ENCODE measurements at regions not wholly inside any gene's neighbourhood (a gene's known extent, or its start where the extent isn't known, plus 50 kb on each side); places are given as distances from the start of the nearest gene placed in this dataset.

- Mint-ChIP-seq H3K4me3 (ENCODE audit: unreplicated experiment) (no peak overlapping the region), H3K9me3 (ENCODE audit: unreplicated experiment) (no peaks in the 10 kb centered on the region), H3K36me3 (ENCODE audit: insufficient read depth, unreplicated experiment) (no peaks in the 10 kb centered on the region), H3K27me3 (ENCODE audit: insufficient read depth, unreplicated experiment) (peaks cover 10% of the 10 kb centered on the region), H3K27ac (ENCODE audit: unreplicated experiment) (no peak overlapping the region), H3K4me1 (ENCODE audit: low read depth, unreplicated experiment) (no peaks in the 10 kb centered on the region)
- no TSS peak for BruUV-seq (replicated peaks)
- H3K27me3 ChIP-seq (replicated peaks; ENCODE audit: control insufficient read depth, insufficient read depth, low read length), result no peaks in the 10 kb centered on the region
- no peaks in the 10 kb centered on the region for H3K9me3 ChIP-seq
- ChIA-PET CTCF (no interaction called here), POLR2A (no interaction called here)
- DNase-seq, result no peak
- no peak for TF ChIP-seq CTCF (IDR thresholded peaks at IDR 0.05; ENCODE audit: insufficient read depth in 1 of 2, low read depth in 1 of 2, low read length in 1 of 2, severe bottlenecking in 1 of 2, unreplicated experiment in 1 of 2)
- no peaks in the 10 kb centered on the region for H3K4me1 ChIP-seq
- intact Hi-C loops (cut with micrococcal nuclease; ENCODE audit: unreplicated experiment), result no loop called here
- H3K4me3 ChIP-seq (ENCODE audit: low read depth, low read length), result no peak overlapping the region
- no peaks in the 10 kb centered on the region for H3K36me3 ChIP-seq (ENCODE audit: control insufficient read depth, insufficient read depth, low read length)
These were observed 177.5 kb downstream of the CDC5L start for GRCh38 chr6:44564906-44565524.

DNA sequence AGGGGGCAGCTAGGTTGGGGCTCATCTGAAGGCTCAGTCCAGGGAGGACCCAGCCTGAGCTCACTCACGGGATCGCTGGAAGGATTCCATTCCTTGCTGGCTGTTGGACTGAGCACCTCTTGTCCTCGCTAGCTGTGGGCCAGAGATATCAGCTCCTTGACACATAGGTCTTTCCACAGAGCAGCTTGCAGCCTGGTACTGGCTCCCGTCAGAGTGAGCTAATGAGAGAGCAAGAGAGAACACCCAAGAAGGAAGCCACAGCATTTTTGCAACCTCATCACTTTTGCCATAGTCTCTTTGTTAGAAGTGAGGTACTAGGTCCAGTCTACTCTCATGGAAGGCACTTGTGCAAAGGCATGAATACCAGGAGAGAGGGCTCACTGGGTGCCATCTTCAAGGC, 179.9 kb downstream of the CDC5L start:
- H3K27me3 ChIP-seq (replicated peaks; ENCODE audit: control insufficient read depth, insufficient read depth, low read length), result no peaks in the 10 kb centered on the region
- no peaks in the 10 kb centered on the region for H3K36me3 Mint-ChIP-seq (ENCODE audit: insufficient read depth, unreplicated experiment)
- H3K9me3 ChIP-seq, result no peaks in the 10 kb centered on the region
- CTCF ChIA-PET, result interaction anchor here (1.1 kb wide), 1 partner anchor 92 kb away, joined by 5 read pairs; no protein-coding TSS in a partner anchor
- no TSS peak for BruUV-seq (replicated peaks)
- no peak for DNase-seq
- no peak overlapping the region for H3K4me3 Mint-ChIP-seq (ENCODE audit: unreplicated experiment)
- no peaks in the 10 kb centered on the region for H3K4me1 ChIP-seq
- no peak for TF ChIP-seq CTCF (IDR thresholded peaks at IDR 0.05; ENCODE audit: insufficient read depth in 1 of 2, low read depth in 1 of 2, low read length in 1 of 2, severe bottlenecking in 1 of 2, unreplicated experiment in 1 of 2)
- no peaks in the 10 kb centered on the region for H3K4me1 Mint-ChIP-seq (ENCODE audit: low read depth, unreplicated experiment)
- H3K27ac Mint-ChIP-seq (ENCODE audit: unreplicated experiment), result no peak overlapping the region
- no peak overlapping the region for H3K4me3 ChIP-seq (ENCODE audit: low read depth, low read length)
- peaks cover 13% of the 10 kb centered on the region for H3K27me3 Mint-ChIP-seq (ENCODE audit: insufficient read depth, unreplicated experiment)
- intact Hi-C loops (cut with micrococcal nuclease; ENCODE audit: unreplicated experiment), result no loop called here
- no peaks in the 10 kb centered on the region for H3K36me3 ChIP-seq (ENCODE audit: control insufficient read depth, insufficient read depth, low read length)
- POLR2A ChIA-PET, result no interaction called here
- no peaks in the 10 kb centered on the region for H3K9me3 Mint-ChIP-seq (ENCODE audit: unreplicated experiment)

DNA sequence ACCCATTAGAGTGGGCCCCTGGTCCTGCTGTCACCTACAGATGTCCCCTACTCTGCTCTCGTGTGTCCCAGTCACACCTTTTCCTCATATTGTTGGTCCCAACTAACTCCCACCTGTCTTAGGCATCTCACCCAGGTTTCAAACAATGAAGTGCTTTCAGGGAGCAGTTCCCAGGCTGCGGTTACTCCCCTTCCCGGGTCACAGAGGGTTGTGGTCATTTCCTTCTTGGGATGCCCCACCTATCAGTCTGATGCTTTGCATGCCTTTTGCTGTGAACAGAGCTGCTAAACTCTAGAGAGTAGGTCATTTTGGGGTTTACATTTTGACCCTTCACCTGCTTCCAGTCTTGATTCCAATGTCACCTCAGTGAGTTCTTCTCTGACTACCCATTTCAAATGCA, 181.6 kb downstream of the CDC5L start:
- Mint-ChIP-seq H3K36me3 (ENCODE audit: insufficient read depth, unreplicated experiment) (no peaks in the 10 kb centered on the region), H3K27ac (ENCODE audit: unreplicated experiment) (no peak overlapping the region), H3K4me3 (ENCODE audit: unreplicated experiment) (no peak overlapping the region), H3K27me3 (ENCODE audit: insufficient read depth, unreplicated experiment) (peaks cover 13% of the 10 kb centered on the region), H3K4me1 (ENCODE audit: low read depth, unreplicated experiment) (no peaks in the 10 kb centered on the region), H3K9me3 (ENCODE audit: unreplicated experiment) (no peaks in the 10 kb centered on the region)
- BruUV-seq (replicated peaks), result no TSS peak
- Histone ChIP-seq H3K27me3 (replicated peaks; ENCODE audit: control insufficient read depth, insufficient read depth, low read length) (no peaks in the 10 kb centered on the region), H3K4me1 (no peaks in the 10 kb centered on the region), H3K9me3 (no peaks in the 10 kb centered on the region), H3K4me3 (ENCODE audit: low read depth, low read length) (no peak overlapping the region), H3K36me3 (ENCODE audit: control insufficient read depth, insufficient read depth, low read length) (no peaks in the 10 kb centered on the region)
- no peak for TF ChIP-seq CTCF (IDR thresholded peaks at IDR 0.05; ENCODE audit: insufficient read depth in 1 of 2, low read depth in 1 of 2, low read length in 1 of 2, severe bottlenecking in 1 of 2, unreplicated experiment in 1 of 2)
- POLR2A ChIA-PET, result no interaction called here
- intact Hi-C loops (cut with micrococcal nuclease; ENCODE audit: unreplicated experiment), result no loop called here
- CTCF ChIA-PET, result no interaction called here
- no peak for DNase-seq
